NB4 (cell line): ENCODE measurements at regions not wholly inside any gene's neighbourhood (a gene's known extent, or its start where the extent isn't known, plus 50 kb on each side); places are given as distances from the start of the nearest gene placed in this dataset.

ENCODE experiments used
- DNase-seq: peaks from one replicate; pipeline ENCODE4 v3.0.0; 2010; ENCODE audit warnings: low read depth
- H3K4me3 ChIP-seq: one replicate; pipeline ENCODE4 v1.5.1; 2011; ENCODE audit warnings: mild to moderate bottlenecking, low read depth, low read length, moderate library complexity
- MYC ChIP-seq: IDR thresholded peaks from 2 replicates; pipeline ENCODE4 v1.6.1; 2011; ENCODE audit warnings: low read depth, low read length
- POLR2A ChIP-seq: IDR thresholded peaks from 2 replicates; pipeline ENCODE4 v1.6.1; 2011; ENCODE audit warnings: mild to moderate bottlenecking; ENCODE audit not compliant: insufficient read length; ENCODE audit errors: extremely low read depth
- TF ChIP-seq, protein P1 (sequence below): IDR thresholded peaks from one replicate; pipeline ENCODE4 v1.5.1; 2012; ENCODE audit warnings: low read depth, low read length
- TF ChIP-seq, protein P2 (sequence below): IDR thresholded peaks from 2 replicates; pipeline ENCODE4 v1.6.1; 2011; ENCODE audit warnings: low read depth, low read length

DNA sequence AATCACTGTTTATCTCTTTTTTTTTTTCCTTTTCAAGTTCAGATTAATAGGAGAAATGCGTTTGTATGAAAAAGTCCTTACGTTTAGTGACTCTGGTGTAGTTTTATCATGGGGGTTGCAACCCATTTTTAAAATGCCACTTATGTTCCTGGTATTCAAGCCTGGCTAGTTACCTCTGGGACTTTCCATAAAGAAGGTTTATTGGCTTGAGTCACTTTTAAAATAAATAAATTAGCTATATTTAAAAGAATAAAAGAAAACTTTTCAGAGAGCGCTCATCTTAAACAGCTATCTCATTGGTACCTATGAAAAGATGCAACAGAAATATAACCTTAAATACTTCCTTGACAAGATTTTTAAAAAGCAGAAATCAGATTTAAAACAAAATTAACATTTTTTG, 275.0 kb upstream of the IL1RAPL1 start:
- DNase-seq: no peak
- no peak overlapping the region for H3K4me3 ChIP-seq
- TF ChIP-seq MYC: no peak
- TF ChIP-seq POLR2A: no peak
- TF ChIP-seq, protein P1, sequence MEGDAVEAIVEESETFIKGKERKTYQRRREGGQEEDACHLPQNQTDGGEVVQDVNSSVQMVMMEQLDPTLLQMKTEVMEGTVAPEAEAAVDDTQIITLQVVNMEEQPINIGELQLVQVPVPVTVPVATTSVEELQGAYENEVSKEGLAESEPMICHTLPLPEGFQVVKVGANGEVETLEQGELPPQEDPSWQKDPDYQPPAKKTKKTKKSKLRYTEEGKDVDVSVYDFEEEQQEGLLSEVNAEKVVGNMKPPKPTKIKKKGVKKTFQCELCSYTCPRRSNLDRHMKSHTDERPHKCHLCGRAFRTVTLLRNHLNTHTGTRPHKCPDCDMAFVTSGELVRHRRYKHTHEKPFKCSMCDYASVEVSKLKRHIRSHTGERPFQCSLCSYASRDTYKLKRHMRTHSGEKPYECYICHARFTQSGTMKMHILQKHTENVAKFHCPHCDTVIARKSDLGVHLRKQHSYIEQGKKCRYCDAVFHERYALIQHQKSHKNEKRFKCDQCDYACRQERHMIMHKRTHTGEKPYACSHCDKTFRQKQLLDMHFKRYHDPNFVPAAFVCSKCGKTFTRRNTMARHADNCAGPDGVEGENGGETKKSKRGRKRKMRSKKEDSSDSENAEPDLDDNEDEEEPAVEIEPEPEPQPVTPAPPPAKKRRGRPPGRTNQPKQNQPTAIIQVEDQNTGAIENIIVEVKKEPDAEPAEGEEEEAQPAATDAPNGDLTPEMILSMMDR: no peak
- TF ChIP-seq, protein P2, sequence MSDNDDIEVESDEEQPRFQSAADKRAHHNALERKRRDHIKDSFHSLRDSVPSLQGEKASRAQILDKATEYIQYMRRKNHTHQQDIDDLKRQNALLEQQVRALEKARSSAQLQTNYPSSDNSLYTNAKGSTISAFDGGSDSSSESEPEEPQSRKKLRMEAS: no peak

DNA sequence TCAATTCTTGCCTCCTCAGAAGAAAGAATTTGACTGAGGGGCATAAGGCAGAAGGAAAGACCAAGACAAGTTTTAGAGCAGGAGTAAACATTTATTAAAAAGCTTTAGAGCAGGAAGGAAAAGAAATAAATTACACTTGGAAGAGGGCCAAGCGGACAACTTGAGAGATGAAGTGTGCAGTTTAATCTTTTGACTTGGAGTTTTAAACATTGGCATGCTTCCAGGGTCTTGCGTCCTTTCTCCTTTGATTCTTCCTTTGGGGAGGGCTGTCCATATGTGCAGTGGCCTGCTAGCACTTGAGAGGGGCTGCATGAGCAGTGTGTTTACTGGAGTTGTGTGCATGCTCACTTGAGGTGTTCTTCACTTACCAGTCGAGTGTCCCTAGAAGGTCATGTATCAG, 275.8 kb upstream of the IL1RAPL1 start:
- no peak overlapping the region for H3K4me3 ChIP-seq
- no peak for DNase-seq
- TF ChIP-seq, protein P1: no peak
- TF ChIP-seq MYC (no peak), POLR2A (no peak)
- TF ChIP-seq, protein P2: no peak

DNA sequence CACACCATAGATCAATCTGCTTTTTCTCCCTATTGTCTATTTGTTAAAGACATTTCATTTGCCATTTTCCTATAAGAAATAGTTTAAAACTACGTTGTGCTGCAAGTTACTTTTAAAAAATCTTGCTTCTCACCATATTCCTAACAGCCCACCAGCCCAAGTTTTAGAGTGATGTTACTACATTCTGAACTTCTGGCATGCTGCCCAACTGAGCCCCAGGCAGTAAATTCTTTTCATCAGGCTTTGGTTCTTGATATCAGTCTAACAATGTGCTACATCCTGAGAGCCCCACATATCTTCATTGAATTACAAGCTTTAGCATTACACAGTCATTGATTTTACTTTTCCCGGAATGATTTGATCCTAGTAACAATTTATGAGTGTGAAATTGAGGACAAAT, 283.8 kb upstream of the IL1RAPL1 start:
- no peak for DNase-seq
- H3K4me3 ChIP-seq: no peak overlapping the region
- no peak for TF ChIP-seq POLR2A

DNA sequence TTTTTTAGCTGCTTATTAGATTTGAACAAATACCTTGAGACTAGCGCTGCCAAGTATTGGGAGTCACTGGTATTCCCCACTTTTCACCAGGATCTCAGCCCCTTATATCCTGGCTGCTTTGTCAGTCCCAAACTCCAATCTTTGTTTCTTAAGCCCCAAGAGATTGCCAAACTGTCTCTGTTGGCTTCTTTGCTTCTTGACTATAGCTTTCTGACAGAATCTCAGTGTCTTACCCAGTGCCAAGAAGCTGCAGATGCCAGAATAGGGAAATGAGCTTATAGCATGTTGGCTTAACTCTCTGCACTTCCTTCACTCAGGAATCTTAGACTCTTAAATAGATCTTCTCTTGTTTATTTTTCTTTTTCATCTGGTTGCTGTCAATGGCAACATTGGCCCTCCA, 297.5 kb upstream of the DCAF8L1 start:
- no peak overlapping the region for H3K4me3 ChIP-seq
- DNase-seq: no peak
- TF ChIP-seq, protein P2: no peak
- TF ChIP-seq, protein P1: no peak
- TF ChIP-seq POLR2A: no peak
- TF ChIP-seq MYC: no peak

DNA sequence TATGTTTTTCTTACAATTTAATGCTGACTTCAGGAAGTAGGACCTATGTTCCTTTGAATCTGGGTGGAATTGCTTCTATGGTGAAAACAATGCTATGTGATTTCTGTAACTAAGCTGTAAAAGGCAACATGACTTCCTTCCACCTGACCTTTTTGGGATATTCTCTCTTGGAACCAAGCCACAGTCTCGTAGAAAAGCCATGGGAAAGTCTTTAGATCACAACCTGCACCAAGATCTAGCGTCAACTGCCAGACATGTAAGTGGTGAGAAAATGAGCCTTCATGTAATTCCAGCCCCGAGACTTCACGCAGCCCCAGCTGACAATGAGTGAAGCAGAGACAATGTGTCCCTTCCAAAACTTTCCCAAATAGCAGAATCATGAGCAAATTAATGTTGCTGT, 297.0 kb upstream of the DCAF8L1 start:
- no peak for DNase-seq
- H3K4me3 ChIP-seq: no peak overlapping the region
- TF ChIP-seq, protein P2: no peak
- TF ChIP-seq POLR2A (no peak), MYC (no peak)
- TF ChIP-seq, protein P1: no peak

DNA sequence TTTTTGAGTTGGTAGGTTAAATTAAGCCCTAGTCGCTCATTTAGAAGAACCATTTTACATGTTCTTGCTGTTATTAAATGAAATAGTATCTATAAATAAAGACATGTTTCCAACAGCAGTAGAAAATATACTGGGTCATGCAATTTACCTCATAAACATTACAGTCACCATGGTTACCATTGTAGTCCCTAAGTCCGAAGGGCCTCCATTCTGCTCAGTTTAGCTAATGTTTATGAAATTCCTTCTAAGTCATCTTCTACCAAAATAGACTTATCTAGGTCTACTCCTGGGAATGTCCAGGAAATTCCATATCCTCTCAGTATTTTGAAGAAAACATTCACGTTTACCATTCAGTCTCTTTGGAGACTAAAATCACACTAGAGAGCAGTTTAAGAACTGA, 292.5 kb upstream of the DCAF8L1 start:
- H3K4me3 ChIP-seq: no peak overlapping the region
- TF ChIP-seq POLR2A (no peak), MYC (no peak)
- TF ChIP-seq, protein P2: no peak
- TF ChIP-seq, protein P1: no peak
- no peak for DNase-seq
